NCI-H82 treated with DMSO at 0.1 percent for 48 hours (cell line): ENCODE measurements at regions not wholly inside any gene's neighbourhood (a gene's known extent, or its start where the extent isn't known, plus 50 kb on each side); places are given as distances from the start of the nearest gene placed in this dataset.

Experiments
- DNase-seq: peaks from one replicate; lab custom pipeline; 2025; ENCODE audit not compliant: unreplicated experiment; lab: John Stamatoyannopoulos, UW

GRCh38 chr5:159777049-159777660, 139.1 kb upstream of the ADRA1B start:
- DNase-seq, result no peak

- no peak for DNase-seq
These were observed 136.8 kb upstream of the ADRA1B start for GRCh38 chr5:159779481-159779880.

GRCh38 chr5:159780246-159780645, 136.0 kb upstream of the ADRA1B start:
- no peak for DNase-seq

DNA sequence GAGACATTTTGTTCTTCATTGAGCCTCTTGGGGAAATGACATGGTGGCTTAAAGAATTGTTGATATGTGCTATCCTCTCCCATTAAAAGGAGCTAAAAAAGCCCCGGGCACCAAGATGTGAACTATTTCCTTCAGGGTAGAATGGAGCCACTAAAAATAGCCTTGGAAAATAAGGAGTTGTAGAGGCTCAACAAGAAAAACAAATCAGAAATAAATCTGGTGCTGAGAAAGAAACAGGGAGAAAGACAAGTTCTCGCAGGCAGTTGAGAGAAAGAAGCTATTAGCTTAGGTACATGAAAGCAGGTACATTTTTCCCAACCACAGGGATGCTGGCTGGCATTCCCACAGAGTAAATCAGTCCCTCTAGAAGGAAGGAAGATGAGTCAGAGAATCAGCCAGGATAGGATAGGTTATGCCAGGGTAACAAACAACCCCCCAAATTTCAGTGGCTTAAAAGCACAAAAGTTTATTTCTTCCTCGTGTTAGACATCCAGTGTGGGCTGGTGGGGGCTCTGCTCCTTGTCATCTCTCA, 134.6 kb upstream of the ADRA1B start:
- DNase-seq, result no peak

DNA sequence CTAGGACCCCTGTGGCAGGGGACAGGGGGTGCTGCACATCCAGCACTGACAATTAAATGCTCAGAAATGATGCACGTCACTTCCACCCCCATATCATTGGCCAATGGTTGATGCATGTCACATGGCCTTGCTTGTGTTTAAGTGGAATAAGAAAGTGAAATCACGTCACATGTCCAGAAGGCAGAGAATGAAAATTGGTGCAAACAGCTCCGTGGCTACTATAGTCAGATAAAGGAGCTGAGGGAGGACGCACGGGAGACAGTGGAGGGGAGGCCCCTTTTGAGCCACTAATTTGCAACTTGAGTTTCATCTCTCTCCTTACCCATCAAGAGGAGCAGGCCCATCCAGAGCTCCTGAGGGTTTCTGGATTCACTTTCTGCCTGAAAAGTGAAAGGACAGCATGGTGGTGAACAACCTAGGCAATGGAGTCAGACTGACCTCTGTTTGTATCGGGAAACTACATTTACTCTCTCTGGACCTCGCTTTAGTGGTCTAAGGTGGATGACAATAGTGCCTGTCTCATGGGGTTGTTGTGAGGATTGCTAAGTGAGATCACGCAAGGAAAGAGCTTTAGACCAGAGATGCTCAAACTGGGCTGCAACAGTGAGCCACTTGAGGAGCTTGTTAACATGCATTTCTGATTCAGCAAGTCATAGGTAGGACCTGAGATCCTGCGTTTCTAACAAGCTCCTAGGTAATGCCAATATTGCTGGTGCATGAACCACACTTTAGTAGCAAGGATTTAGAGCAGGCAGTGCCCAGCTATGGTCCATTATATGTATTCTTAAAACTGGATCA, 133.9 kb upstream of the ADRA1B start:
- DNase-seq, result no peak

- no peak for DNase-seq
These were observed 133.3 kb upstream of the ADRA1B start for GRCh38 chr5:159782995-159783300.

DNA sequence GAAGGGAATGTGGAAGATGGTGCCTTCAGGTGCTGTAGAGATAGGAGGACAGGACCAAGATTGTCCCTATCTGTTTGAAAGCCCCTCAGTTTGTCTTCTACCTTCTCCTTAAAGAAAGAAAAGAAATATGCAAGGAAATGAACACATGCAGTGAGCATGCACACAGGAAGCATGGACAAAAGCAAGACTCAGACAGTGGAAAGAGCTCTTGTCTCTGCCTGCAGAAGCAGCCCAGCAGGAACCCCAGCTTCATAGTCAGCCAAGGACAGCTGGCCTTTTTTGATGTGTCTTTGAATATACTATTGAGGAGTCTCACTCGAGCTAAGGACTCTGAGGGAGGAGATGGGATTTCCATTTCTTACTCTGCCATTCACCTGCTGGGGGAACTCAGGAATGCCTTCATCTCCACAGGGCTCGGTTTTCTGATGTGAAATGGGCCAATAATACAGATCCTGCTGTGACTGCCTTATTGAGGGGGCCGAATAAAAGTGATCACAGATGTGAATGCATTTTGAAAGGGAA, 132.5 kb upstream of the ADRA1B start:
- no peak for DNase-seq

- no peak for DNase-seq
These were observed 131.3 kb upstream of the ADRA1B start for GRCh38 chr5:159784993-159785392.

GRCh38 chr5:159785656-159786055, 130.6 kb upstream of the ADRA1B start:
- DNase-seq, result no peak

DNA sequence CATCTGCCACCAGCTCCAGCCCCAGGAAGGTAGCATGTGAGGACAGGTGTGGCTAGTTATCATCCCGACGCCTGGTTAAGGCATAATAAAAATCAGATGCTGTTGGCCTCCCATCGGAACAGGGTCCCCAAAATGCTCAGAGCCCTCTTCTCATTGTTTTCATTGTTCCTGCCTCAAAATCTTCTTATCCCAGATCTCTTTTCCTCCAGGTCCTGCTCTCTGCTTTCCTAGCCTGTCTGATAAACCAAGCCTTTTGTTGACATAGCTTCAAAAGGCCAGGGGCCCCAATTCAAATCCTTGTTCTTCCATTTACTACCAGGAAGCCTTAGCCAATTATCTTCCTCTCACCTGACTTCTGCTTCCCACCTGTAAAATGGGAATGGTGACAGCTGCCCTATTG, 130.1 kb upstream of the ADRA1B start:
- no peak for DNase-seq

GRCh38 chr5:159786901-159787691, 129.2 kb upstream of the ADRA1B start:
- DNase-seq, result no peak

DNA sequence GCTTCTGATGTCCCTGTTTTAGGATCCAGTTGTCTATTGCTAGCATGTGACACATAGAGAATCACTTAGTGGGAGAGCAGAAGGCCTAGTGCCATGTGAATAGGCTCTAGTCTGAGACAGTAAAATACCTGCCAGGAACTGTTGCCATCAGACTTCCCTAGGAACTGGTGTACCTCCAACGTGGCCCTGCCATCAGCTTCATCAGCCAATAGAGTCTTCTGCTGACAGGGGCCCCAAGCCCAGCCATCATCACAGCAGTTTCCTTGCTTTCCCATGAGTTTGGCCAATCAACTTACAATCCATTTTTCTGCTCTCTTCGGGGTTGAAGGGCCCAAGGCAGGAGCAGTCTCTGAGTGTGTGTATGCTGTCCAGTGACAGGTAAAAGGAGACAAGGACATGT, 128.4 kb upstream of the ADRA1B start:
- DNase-seq, result no peak

GRCh38 chr5:159788835-159789331, 127.4 kb upstream of the ADRA1B start:
- DNase-seq, result no peak

- DNase-seq, result peak; percentile 84
These were observed 124.1 kb upstream of the ADRA1B start for GRCh38 chr5:159792180-159792579.

DNA sequence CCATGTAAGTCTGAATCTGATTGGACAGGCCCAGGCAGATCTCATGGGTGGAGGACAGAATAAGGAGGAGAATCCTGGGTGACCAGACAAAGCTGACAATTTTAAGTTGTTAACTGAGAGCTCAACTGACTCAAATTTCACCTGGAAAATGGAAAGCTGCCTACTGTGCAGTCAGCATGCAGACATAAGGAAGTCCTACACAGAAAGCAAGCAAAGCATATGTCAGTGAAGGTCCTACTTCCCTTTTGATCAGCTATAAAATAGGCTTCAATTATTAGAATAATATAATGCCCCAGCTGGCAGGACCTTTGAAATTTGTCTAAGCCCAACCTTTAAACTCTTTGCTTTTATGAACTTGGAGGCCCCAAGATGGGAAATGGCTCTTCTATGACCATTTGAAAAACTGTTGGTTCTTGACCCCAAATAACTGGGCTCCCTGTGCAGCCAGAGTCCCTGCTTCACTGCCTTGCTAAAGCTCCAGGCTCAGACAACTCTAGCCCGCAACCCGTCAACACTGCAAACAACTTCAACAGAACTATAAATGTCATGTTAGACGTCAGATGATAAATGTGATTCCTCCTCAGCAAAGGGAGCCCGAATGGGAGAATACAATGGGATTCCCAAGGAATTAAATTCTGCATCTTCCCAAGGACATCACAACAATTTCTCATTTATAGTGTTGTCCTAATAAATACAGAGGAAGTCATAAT, 118.9 kb upstream of the ADRA1B start:
- DNase-seq, result no peak

DNA sequence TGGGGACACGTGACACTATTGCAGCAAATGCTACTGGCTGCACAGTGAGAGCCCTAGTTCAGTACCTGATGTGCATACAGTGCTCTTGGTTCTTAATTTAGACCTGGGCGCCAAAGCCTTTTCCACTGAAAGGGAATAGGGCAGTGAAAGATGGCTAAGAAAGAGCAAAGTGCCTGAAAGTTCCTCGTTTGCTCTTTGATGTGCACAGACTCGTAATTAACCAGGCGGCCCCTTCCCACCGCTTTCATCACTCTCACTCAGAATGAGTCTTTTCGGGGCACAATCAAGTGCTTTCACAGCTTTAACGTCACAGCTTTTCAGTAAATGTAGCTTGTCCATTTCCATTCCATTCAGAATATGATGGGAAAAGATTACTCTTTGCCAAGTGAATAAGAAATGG, 116.6 kb upstream of the ADRA1B start:
- DNase-seq, result no peak

GRCh38 chr5:159800131-159800840, 116.0 kb upstream of the ADRA1B start:
- no peak for DNase-seq

- no peak for DNase-seq
These were observed 115.0 kb upstream of the ADRA1B start for GRCh38 chr5:159801303-159801702.

- no peak for DNase-seq
These were observed 113.6 kb upstream of the ADRA1B start for GRCh38 chr5:159802661-159803060.

- DNase-seq, result no peak
These were observed 112.2 kb upstream of the ADRA1B start for GRCh38 chr5:159804121-159804520.
